PFSK-1 (cell line): ENCODE measurements at regions not wholly inside any gene's neighbourhood (a gene's known extent, or its start where the extent isn't known, plus 50 kb on each side); places are given as distances from the start of the nearest gene placed in this dataset.

ENCODE experiments used
- FOXP2 ChIP-seq: optimal IDR thresholded peaks from 2 replicates; pipeline ENCODE3; 2011; ENCODE audit warnings: borderline replicate concordance, control low read depth, inconsistent platforms; ENCODE audit not compliant: insufficient read depth; ENCODE audit errors: extremely low read length, extremely low read depth
- POLR2AphosphoS5 ChIP-seq: IDR thresholded peaks from 2 replicates; pipeline ENCODE4 v1.6.1; 2012; ENCODE audit warnings: low read depth, mild to moderate bottlenecking, control low read depth, low read length, moderate library complexity
- SIN3A ChIP-seq: IDR thresholded peaks from 2 replicates; pipeline ENCODE4 v1.6.1; 2012; ENCODE audit warnings: mild to moderate bottlenecking, low read length, moderate library complexity, borderline replicate concordance; ENCODE audit not compliant: insufficient read depth
- TAF1 ChIP-seq: IDR thresholded peaks from 2 replicates; pipeline ENCODE4 v1.6.1; 2012; ENCODE audit warnings: low read length, control low read depth, borderline replicate concordance; ENCODE audit not compliant: insufficient read depth
- TF ChIP-seq, protein P1 (sequence below), 2 experiments: IDR thresholded peaks; 2 replicates each; pipeline versions ENCODE4 v1.6.1 to v1.8.0; 2011 to 2012; ENCODE audit warnings: low read depth in 2 of 2, low read length in 2 of 2, control low read depth in 1 of 2, inconsistent platforms in 1 of 2, mild to moderate bottlenecking in 1 of 2, moderate library complexity in 1 of 2; ENCODE audit not compliant: insufficient read depth in 1 of 2

DNA sequence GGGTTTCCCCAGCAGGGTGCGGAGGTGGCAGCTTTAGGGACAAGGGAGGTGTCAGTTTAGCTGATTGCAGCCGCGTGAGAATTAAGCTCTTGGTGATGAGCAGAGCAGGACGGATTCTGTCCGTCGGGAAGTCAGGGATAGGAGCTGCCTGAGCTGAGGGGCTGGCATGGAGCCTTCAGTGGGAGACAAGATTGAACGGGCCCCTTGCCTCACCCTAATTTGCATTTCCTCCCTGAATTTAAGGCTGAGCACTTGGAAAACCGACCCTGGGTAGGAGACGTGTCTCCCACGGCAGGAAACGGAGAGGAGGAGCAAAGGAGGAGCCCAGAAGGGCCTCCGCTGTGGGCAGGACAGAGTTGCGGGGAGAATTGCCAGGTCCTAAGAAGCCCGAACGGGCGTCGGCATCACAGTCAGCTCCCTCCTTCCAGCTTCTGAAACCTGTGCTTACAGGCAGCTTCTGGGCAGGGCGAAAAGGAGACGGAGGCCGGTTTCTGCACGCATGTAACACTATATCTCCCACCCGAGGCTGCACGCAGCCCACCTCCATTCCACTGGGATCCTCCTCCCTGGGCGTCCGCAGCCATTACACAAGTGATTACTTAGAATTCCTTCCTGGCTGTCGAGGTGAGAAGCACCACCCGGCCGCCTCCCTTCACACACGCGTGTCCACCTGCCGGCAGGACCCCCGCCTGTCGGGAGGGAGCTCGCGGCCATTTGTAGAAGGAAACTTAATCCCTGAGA is 345.8 kb downstream of the BRD1 start:
- TF ChIP-seq FOXP2 (no peak), TAF1 (no peak), POLR2AphosphoS5 (0 out of 2 replicates have a peak, but pooled peaks have one; percentile 24), SIN3A (no peak)
- TF ChIP-seq, protein P1, sequence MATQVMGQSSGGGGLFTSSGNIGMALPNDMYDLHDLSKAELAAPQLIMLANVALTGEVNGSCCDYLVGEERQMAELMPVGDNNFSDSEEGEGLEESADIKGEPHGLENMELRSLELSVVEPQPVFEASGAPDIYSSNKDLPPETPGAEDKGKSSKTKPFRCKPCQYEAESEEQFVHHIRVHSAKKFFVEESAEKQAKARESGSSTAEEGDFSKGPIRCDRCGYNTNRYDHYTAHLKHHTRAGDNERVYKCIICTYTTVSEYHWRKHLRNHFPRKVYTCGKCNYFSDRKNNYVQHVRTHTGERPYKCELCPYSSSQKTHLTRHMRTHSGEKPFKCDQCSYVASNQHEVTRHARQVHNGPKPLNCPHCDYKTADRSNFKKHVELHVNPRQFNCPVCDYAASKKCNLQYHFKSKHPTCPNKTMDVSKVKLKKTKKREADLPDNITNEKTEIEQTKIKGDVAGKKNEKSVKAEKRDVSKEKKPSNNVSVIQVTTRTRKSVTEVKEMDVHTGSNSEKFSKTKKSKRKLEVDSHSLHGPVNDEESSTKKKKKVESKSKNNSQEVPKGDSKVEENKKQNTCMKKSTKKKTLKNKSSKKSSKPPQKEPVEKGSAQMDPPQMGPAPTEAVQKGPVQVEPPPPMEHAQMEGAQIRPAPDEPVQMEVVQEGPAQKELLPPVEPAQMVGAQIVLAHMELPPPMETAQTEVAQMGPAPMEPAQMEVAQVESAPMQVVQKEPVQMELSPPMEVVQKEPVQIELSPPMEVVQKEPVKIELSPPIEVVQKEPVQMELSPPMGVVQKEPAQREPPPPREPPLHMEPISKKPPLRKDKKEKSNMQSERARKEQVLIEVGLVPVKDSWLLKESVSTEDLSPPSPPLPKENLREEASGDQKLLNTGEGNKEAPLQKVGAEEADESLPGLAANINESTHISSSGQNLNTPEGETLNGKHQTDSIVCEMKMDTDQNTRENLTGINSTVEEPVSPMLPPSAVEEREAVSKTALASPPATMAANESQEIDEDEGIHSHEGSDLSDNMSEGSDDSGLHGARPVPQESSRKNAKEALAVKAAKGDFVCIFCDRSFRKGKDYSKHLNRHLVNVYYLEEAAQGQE (IDR thresholded peaks at IDR 0.05; ENCODE audit: insufficient read depth in 1 of 2, low read depth in 2 of 2, low read length in 2 of 2) = no peak

DNA sequence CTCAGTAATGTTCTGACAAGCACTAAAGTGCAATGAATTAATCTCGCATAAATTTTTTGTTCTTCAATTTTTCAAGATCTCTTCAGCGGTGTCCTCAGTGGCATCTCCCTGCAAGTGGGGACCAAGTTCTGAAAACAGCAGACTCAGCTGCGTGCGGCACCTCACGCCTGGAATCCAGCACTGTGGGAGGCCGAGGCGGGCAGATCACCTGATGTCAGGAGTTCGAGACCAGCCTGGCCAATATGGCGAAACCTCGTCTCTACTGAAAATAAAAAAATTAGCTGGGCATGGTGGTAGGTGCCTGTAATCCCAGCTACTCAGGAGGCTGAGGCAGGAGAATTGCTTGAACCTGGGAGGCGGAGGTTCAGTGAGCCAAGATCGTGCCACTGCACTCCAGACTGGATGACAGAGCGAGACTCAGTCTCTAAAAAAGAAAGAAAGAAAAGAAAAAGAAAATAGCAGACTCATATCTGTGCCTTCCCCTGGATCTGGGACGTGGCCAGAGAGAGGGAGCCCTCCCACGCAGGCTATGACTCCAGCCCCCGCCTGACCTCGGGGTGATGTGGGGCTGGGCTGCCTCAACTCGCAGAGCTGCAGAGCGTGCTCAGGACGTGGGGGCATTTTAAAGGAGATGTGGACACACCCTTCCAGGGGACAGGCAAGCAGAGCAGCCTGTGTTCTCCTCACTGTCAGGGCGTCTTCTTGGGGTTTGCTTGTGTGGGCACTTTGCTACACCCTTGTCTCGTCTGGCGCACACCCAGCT is 346.6 kb downstream of the BRD1 start:
- TF ChIP-seq POLR2AphosphoS5 (no peak), FOXP2 (no peak)
- TF ChIP-seq, protein P1 (IDR thresholded peaks at IDR 0.05; ENCODE audit: insufficient read depth in 1 of 2, low read depth in 2 of 2, low read length in 2 of 2) = no peak

DNA sequence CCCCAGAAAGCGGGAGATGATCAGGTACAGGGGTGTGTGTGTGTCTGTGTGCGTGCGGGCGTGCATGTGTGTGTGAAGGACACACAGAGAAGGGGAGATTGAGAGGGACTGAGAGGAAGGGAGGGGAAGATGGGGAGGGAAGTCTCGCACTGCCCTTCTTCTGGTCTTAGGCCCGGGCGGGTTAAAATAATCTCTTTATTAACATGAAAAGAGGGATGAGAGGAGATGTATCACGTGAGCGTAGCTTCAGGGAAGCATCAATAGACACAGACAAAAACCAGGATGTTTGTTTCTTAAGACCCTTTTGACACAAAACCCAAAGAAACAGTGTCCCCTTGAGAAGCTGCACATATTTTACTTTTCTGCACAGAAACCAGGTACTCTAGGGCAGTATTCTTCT is 347.3 kb downstream of the BRD1 start:
- TF ChIP-seq, protein P1 (IDR thresholded peaks at IDR 0.05; ENCODE audit: insufficient read depth in 1 of 2, low read depth in 2 of 2, low read length in 2 of 2) = no peak
- no peak for TF ChIP-seq FOXP2
- TF ChIP-seq SIN3A = no peak
- no peak for TF ChIP-seq TAF1
- TF ChIP-seq POLR2AphosphoS5 = no peak

DNA sequence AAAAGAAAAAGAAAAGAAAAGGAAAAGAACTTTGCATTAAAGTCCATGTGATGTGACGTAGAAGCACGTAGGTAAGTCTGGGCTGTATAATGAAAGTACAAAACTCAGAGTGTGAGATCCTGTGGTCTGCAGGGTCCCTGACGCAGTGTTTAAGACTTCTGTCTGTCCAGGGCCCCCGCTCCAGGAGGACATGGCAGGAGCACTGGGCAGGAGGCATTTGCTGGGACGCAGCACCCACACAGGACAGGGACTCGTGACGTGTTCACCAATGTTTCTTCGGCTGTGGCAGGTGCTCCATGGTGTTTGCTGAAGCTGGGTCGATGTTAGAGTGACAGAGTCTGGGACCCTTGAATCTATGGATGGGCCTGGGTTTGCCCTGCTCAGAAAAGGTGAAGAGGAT is 348.1 kb downstream of the BRD1 start:
- TF ChIP-seq, protein P1 (IDR thresholded peaks at IDR 0.05; ENCODE audit: insufficient read depth in 1 of 2, low read depth in 2 of 2, low read length in 2 of 2) = no peak
- TF ChIP-seq SIN3A (no peak), POLR2AphosphoS5 (no peak), TAF1 (no peak), FOXP2 (no peak)
